K562 (cell line): ENCODE measurements at regions not wholly inside any gene's neighbourhood (a gene's known extent, or its start where the extent isn't known, plus 50 kb on each side); places are given as distances from the start of the nearest gene placed in this dataset.

Source experiments
- ATAC-seq: fragments of 200-7000 bp; cut with Tn5 transposase; 3 replicates; pipeline ENCODE4 v1.9.1; 2020; ENCODE audit warnings: moderate library complexity
- BruUV-seq: library from RNA; stranded (reverse); fragments of 400-500 nt; replicated peaks from 2 replicates; lab custom pipeline; 2021; lab: Mats Ljungman, UMichigan
- CTCF ChIA-PET: fragments of 300-600 bp; formaldehyde crosslinking; extraction: SDS; loops from one replicate; lab custom pipeline; 2021; ENCODE audit warnings: low intra/inter-chr PET ratio; lab: Yijun Ruan, JAX
- POLR2A ChIA-PET: fragments of 300-600, 350-650 bp; sonication (Branson Sonifier 250); formaldehyde crosslinking; extraction: SDS; loops from one replicate; lab custom pipeline; 2021; ENCODE audit warnings: antibody characterized with exemption, inconsistent platforms; lab: Yijun Ruan, JAX
- DNase-seq, 4 experiments: peaks; one replicate each; pipeline versions ENCODE4 v3.0.0 to v3.0.0-alpha.2; 2011 to 2018; ENCODE audit warnings: low spot score in 3 of 4, mixed read lengths in 3 of 4; ENCODE audit errors: extremely low read depth in 1 of 4
- FAIRE-seq: peaks from 2 replicates; lab custom pipeline; 2011; peaks lifted over from hg19 to GRCh38; lab: Jason Lieb, UNC
- H2AFZ ChIP-seq: 2 replicates; pipeline ENCODE4 v1.6.0; 2011; ENCODE audit warnings: low read depth, low read length, control low read depth, inconsistent platforms
- H3K27ac ChIP-seq: fragments of 200-600 bp; 3 replicates; pipeline ENCODE4 v1.8.0; 2011; ENCODE audit warnings: low read depth, mild to moderate bottlenecking, control low read depth, inconsistent platforms, low read length, moderate library complexity, mixed read lengths; ENCODE audit errors: extremely low read depth
- H3K27me3 ChIP-seq, 2 experiments: fragments of 300-600 bp in 1 of 2; 2 replicates in 1 of 2; 3 replicates in 1 of 2; pipeline versions ENCODE4 v1.6.0 to v1.8.0; 2011; ENCODE audit warnings: inconsistent platforms in 2 of 2, low read length in 2 of 2, mild to moderate bottlenecking in 1 of 2, mixed read lengths in 1 of 2, moderate library complexity in 1 of 2; ENCODE audit not compliant: control insufficient read depth in 2 of 2, insufficient read depth in 2 of 2
- H3K36me3 ChIP-seq: fragments of 300-600 bp; 3 replicates; pipeline ENCODE4 v1.8.0; 2011; ENCODE audit warnings: mild to moderate bottlenecking, low read length, inconsistent platforms; ENCODE audit not compliant: control insufficient read depth, insufficient read depth
- H3K4me1 ChIP-seq, 2 experiments: fragments of 200-600 bp in 1 of 2; replicated peaks in 1 of 2; 2 replicates in 1 of 2; 3 replicates in 1 of 2; pipeline versions ENCODE4 v1.5.1 to v1.8.0; 2011; ENCODE audit warnings: inconsistent platforms in 2 of 2, low read length in 2 of 2, mild to moderate bottlenecking in 1 of 2, mixed read lengths in 1 of 2, moderate library complexity in 1 of 2; ENCODE audit not compliant: control insufficient read depth in 2 of 2, insufficient read depth in 2 of 2
- H3K4me2 ChIP-seq: 2 replicates; pipeline ENCODE4 v1.6.1; 2011; ENCODE audit warnings: low read length, control low read depth, inconsistent platforms, mixed read lengths; ENCODE audit not compliant: insufficient read depth
- H3K4me3 ChIP-seq: fragments of 200-600 bp; sonication (generic), shearing (Covaris generic); 2 replicates; pipeline ENCODE4 v1.5.1; 2016; ENCODE audit warnings: control low read depth, inconsistent platforms
- H3K79me2 ChIP-seq: fragments of 200-600 bp; 3 replicates; pipeline ENCODE4 v1.8.0; 2011; ENCODE audit warnings: low read length, inconsistent platforms; ENCODE audit not compliant: control insufficient read depth, insufficient read depth
- H3K9ac ChIP-seq, 2 experiments: 2 replicates each; pipeline versions ENCODE4 v1.6.0 to v1.6.1; 2011; ENCODE audit warnings: low read depth in 2 of 2, low read length in 2 of 2, control low read depth in 1 of 2, inconsistent platforms in 1 of 2, mild to moderate bottlenecking in 1 of 2, mixed read lengths in 1 of 2; ENCODE audit not compliant: insufficient read depth in 1 of 2
- H3K9me1 ChIP-seq: one replicate; pipeline ENCODE4 v1.6.0; 2011; ENCODE audit warnings: inconsistent platforms, mild to moderate bottlenecking, low read length, moderate library complexity; ENCODE audit not compliant: control insufficient read depth, insufficient read depth
- H3K9me3 ChIP-seq: replicated peaks from 2 replicates; pipeline ENCODE4 v1.5.1; 2011; ENCODE audit warnings: low read depth, low read length, inconsistent platforms; ENCODE audit not compliant: control insufficient read depth, insufficient read depth
- H4K20me1 ChIP-seq: replicated peaks from 2 replicates; pipeline ENCODE4 v1.6.1; 2011; ENCODE audit warnings: low read length, inconsistent platforms, mixed read lengths; ENCODE audit not compliant: control insufficient read depth, insufficient read depth
- ADNP ChIP-seq: fragments of 200-800 bp; sonication (Bioruptor generic); IDR thresholded peaks from 2 replicates; pipeline ENCODE4 v1.6.1; 2016; ENCODE audit warnings: missing genetic modification characterization, missing compliant biosample characterization
- ARID1B ChIP-seq: fragments of 450-650 bp; IDR thresholded peaks from 2 replicates; pipeline ENCODE4 v1.6.1; 2016; ENCODE audit warnings: antibody characterized with exemption, mild to moderate bottlenecking, inconsistent platforms
- ATF7 ChIP-seq: fragments of 450-650 bp; IDR thresholded peaks from 2 replicates; pipeline ENCODE4 v1.7.1; 2014; ENCODE audit warnings: mild to moderate bottlenecking, moderate library complexity
- ETS1 ChIP-seq: conservative IDR thresholded peaks from 2 replicates; pipeline ENCODE4 v1.6.1; 2011; ENCODE audit warnings: low read depth, mild to moderate bottlenecking, low read length; ENCODE audit not compliant: control insufficient read depth
- GABPB1 ChIP-seq: sonication (generic); formaldehyde crosslinking; IDR thresholded peaks from 2 replicates; pipeline ENCODE4 v1.8.0; 2022; ENCODE audit warnings: mild to moderate bottlenecking, missing genetic modification reagents
- GTF2A2 ChIP-seq: IDR thresholded peaks from 2 replicates; pipeline ENCODE4 v1.6.1; 2016; ENCODE audit warnings: mild to moderate bottlenecking, missing genetic modification characterization, missing compliant biosample characterization
- POLR2AphosphoS2 ChIP-seq: IDR thresholded peaks from 2 replicates; pipeline ENCODE4 v1.6.1; 2012; ENCODE audit warnings: low read length, improper control_type of control experiment
- RREB1 ChIP-seq: fragments of 250-450 bp; sonication (Bioruptor Pico); IDR thresholded peaks from 2 replicates; pipeline ENCODE4 v1.4.0; 2020
- SIRT6 ChIP-seq: IDR thresholded peaks from one replicate; pipeline ENCODE4 v1.6.1; 2012; ENCODE audit warnings: low read depth, mild to moderate bottlenecking, control low read depth, inconsistent platforms, low read length, moderate library complexity
- ZBTB1 ChIP-seq: sonication (generic); formaldehyde crosslinking; IDR thresholded peaks from 2 replicates; pipeline ENCODE4 v1.8.1; 2023; ENCODE audit warnings: missing genetic modification reagents, low read depth, mild to moderate bottlenecking, borderline replicate concordance
- ZFP91 ChIP-seq: sonication (generic); formaldehyde crosslinking; IDR thresholded peaks from 2 replicates; pipeline ENCODE4 v1.8.0; 2022; ENCODE audit warnings: mild to moderate bottlenecking, missing genetic modification reagents
- ZNF165 ChIP-seq: fragments of 250-450 bp; sonication (Bioruptor Pico); IDR thresholded peaks from 2 replicates; pipeline ENCODE4 v1.4.0; 2020; ENCODE audit warnings: borderline replicate concordance
- ZNF253 ChIP-seq: fragments of 250-450 bp; sonication (Bioruptor Pico); conservative IDR thresholded peaks from 2 replicates; pipeline ENCODE4 v1.6.1; 2021; ENCODE audit warnings: mild to moderate bottlenecking
- ZNF445 ChIP-seq: fragments of 250-450 bp; sonication (Bioruptor Pico); IDR thresholded peaks from 2 replicates; pipeline ENCODE4 v1.4.0; 2020; ENCODE audit warnings: low read depth, mild to moderate bottlenecking, moderate library complexity
- ZNF717 ChIP-seq: fragments of 250-450 bp; sonication (Bioruptor Pico); IDR thresholded peaks from 2 replicates; pipeline ENCODE4 v1.5.0; 2021
- ZNF764 ChIP-seq: fragments of 250-450 bp; sonication (Bioruptor Pico); IDR thresholded peaks from 2 replicates; pipeline ENCODE4 v1.4.0; 2020; ENCODE audit warnings: low read depth, mild to moderate bottlenecking, moderate library complexity
- WGBS: fragments of 100-300 bp; shearing (Covaris generic); methylation state at CpG from one replicate; pipeline ENCODE4 v1.1.6; 2016; ENCODE audit warnings: low coverage, mixed read lengths; ENCODE audit not compliant: insufficient coverage; ENCODE audit errors: missing lambda C conversion rate; 5-methylcytosine and 5-hydroxymethylcytosine counted together
- in situ Hi-C: fragments of 300-500 bp; cut with MboI; formaldehyde crosslinking; loops from 4 replicates; pipeline ENCODE4 v1.15.0; 2018; ENCODE audit warnings: inconsistent platforms, mixed read lengths
- intact Hi-C: fragments of 100-400 bp; cut with micrococcal nuclease; formaldehyde crosslinking; loops from 2 replicates; pipeline ENCODE4 v1.14.2; 2022

- no peak for FAIRE-seq
- TF ChIP-seq GTF2A2 (tag): no peak
- no peak for TF ChIP-seq ETS1
- TF ChIP-seq ZNF717: no peak
- TF ChIP-seq SIRT6: no peak
- TF ChIP-seq ZNF764: no peak
- no peak for TF ChIP-seq ARID1B
- no peak for TF ChIP-seq ZBTB1 (CRISPR knock-in tag)
- no peak for TF ChIP-seq ATF7
- TF ChIP-seq ZNF445: no peak
- TF ChIP-seq ZFP91 (CRISPR knock-in tag): no peak
- no peak for TF ChIP-seq ADNP (tag)
- TF ChIP-seq RREB1 (CRISPR knock-in tag): no peak
- TF ChIP-seq GABPB1 (CRISPR knock-in tag): no peak
- no peak for TF ChIP-seq ZNF165 (CRISPR knock-in tag)
- TF ChIP-seq POLR2AphosphoS2: no peak
- no peak for TF ChIP-seq ZNF253 (CRISPR knock-in tag)
Measured at GRCh38 chr2:145360129-145360790, 840.3 kb upstream of the ZEB2 start.

More at GRCh38 chr2:145360129-145360790, 840.3 kb upstream of the ZEB2 start:
- no TSS peak for BruUV-seq
- Histone ChIP-seq H3K9me1 (no peaks in the 10 kb centered on the region), H4K20me1 (no peaks in the 10 kb centered on the region), H3K36me3 (no peaks in the 10 kb centered on the region), H3K4me2 (no peak overlapping the region), H2AFZ (no peak overlapping the region), H3K79me2 (no peaks in the 10 kb centered on the region), H3K4me1 (no peaks in the 10 kb centered on the region), H3K9me3 (no peaks in the 10 kb centered on the region), H3K9ac (no peak overlapping the region), H3K4me3 (no peak overlapping the region), H3K27me3 (no peaks in the 10 kb centered on the region), H3K27ac (no peak overlapping the region)
- WGBS: 71% methylated on average over 7 of the region's 7 CpGs
- DNase-seq: no peak
- POLR2A ChIA-PET: no interaction called here
- CTCF ChIA-PET: no interaction called here
- ATAC-seq: no peak
- intact Hi-C loops (no loop called here), in situ Hi-C loops (no loop called here)
